HG02970 (cell line): ENCODE measurements at regions not wholly inside any gene's neighbourhood (a gene's known extent, or its start where the extent isn't known, plus 50 kb on each side); places are given as distances from the start of the nearest gene placed in this dataset.

Source experiments
- ATAC-seq: cut with Tn5 transposase; IDR thresholded peaks from one replicate; pipeline ENCODE4 v1.9.1; 2021; ENCODE audit warnings: mild to moderate bottlenecking, moderate library complexity, moderate number of reproducible peaks; ENCODE audit not compliant: unreplicated experiment, low FRiP score

DNA sequence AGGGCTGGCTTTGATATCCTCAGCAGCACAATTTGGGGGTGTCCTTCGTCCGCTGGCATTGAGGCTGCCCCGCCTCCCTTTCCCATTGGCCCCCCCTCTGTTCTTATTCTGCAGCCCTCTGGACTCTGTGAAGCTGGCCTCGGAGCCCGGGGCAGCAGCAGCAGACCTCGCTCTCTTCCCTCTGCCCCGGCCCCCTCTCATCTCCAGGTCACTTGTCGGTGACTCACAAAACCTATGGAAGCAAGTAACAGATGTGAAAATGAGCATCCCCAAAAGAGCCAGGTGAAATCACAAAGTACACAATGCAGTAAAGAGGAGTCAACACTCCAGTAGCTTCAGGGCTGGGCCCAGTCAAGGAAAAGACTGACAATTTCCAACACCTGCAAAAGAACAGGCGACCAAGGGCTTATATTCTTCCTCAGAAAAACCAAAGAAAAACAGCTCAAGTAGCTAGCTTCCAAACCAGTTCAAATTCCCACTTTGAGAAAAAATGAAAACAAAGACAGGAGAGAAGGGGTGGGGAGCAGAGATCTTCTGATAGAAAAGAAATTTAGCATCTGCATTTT, 97.5 kb downstream of the ZNF608 start:
- ATAC-seq: no peak

DNA sequence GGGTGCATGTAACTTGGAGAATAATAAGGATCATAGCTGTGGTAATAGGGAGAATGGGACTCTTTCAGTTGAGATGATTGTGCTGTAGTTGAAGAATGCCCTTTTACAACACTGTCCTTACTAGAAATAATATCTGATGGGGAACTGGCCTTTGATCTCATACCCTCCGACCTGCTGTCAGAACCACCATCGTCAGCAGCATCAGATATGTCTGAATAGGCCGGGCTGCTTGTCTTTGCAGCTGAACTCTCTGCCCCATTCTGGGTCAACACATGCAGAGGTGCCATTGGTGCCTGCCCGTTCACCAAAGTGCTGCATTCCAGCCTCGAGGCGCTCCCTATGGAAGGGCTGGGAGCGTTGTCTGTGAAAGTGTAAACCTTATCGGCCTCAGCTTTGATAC, 99.1 kb downstream of the ZNF608 start:
- no peak for ATAC-seq

DNA sequence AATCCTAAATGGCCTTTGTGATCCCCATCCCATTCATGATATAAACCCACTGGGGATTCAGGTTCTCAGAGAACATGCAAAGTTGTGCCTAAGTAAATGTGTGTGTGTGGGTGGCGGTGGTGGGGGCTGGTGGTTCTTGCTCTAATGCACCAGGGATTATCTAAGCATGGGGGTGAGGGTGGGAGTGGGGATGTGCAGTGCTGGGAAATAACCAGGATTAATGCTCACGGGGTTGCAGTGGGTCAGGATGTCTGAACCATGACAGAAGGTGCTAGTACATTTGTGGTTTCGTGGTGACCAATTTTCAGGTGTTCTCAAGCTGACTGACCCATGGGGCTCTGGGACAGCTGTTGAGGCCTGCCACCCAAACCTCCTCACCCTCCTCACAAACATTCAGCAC, 101.0 kb downstream of the ZNF608 start:
- ATAC-seq: no peak

DNA sequence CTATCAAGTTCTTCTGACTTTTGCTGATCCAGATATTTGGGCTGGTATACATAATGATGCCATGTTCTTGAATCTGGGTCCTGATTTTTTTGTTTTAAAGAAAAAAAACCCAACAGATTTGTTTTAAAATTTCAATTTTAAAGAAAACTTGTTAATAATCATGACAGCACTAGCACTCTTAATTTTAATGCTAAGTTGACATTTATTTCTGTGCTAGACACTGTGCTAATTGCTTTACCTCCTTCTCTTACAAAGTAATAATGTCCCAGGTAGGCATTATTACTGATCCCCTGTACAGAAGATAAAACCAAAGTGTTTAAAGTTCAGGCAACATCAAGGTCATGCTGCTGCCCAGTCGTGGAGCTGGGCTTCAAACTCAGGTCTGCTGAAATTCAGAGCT, 101.9 kb downstream of the ZNF608 start:
- ATAC-seq: no peak

DNA sequence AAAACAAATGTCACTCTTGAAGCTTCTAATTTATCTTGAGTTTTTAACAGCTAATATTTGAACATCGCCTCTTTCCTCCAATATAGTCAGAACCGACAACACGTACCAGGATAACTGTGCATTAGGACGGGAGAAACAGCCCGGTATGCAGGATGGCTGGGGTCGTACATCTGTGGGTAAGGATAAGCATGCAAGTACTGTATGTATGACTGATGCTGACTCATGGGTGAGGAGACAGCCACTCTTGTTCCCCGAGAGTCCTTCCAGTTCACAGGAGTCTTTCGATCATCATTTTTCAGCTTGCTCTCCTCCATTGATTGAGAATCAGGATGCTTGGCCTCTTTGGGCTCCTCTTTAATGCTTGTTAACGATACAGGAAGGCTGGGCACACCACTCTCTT, 102.3 kb downstream of the ZNF608 start:
- no peak for ATAC-seq

DNA sequence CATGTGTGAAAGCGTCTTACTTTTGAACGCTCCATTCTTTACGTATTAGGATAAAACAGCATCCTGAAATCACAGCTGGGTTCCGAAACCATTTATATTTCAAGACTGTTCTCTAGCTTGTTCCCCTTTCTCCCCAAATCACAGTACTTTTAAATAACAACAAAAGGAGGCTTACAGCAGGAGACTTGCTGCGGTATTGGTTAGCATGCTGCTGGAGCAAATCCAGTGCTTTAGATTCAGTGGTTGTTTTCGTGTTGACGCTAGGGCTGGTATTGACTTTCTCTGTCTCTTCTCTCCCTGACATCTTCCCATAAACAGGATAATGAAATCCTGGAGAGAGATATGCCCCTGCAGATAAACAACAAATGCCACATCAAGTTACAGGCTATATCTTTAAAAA, 103.1 kb downstream of the ZNF608 start:
- no peak for ATAC-seq

DNA sequence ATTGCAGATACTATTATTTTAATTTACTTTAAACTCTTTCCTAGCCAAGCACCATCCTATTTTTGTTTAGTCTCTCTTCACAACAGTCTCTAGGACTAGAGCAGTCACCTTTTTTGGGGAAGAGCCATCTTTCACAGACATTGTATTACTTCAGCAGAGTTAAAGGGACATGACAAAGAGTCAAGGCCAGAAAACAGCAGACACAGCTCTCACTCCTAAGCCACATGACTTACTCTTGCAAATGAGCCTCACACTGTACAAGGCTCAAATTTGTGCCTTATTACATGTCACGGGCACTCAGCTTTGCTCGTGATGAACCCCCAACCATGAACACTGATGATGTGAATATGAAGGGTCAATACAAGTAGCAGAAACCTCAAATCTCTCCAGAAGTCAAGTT, 104.3 kb downstream of the ZNF608 start:
- ATAC-seq: no peak

DNA sequence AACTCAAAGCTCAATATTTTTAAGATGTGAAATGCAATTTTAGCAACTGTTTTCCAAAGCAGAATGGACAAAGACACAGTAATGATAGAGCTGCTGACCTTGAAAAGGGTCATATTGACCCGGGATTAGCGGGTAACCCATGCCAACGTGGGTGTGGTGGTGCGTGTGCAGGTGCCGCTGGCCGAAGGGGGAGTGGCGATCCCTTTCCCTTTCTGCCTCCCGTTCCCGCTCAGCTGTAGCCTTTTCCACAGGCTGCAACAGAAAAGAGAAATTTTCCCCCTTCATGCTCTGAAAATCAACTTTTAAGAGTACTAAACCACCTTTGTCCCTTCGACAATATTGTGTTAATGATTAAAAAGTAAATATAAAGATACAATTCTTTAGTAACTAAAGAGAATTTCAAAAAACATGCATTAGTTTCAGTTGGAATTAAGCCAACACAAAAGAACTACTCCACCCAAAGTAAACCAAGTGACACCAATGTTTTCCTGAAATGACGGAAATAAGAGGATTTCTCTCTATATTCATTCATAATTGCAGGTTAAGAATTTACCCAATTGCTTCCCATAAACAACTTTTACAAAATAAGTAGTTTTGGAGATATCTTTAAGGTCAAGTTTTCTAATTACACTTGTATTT, 105.2 kb downstream of the ZNF608 start:
- no peak for ATAC-seq

DNA sequence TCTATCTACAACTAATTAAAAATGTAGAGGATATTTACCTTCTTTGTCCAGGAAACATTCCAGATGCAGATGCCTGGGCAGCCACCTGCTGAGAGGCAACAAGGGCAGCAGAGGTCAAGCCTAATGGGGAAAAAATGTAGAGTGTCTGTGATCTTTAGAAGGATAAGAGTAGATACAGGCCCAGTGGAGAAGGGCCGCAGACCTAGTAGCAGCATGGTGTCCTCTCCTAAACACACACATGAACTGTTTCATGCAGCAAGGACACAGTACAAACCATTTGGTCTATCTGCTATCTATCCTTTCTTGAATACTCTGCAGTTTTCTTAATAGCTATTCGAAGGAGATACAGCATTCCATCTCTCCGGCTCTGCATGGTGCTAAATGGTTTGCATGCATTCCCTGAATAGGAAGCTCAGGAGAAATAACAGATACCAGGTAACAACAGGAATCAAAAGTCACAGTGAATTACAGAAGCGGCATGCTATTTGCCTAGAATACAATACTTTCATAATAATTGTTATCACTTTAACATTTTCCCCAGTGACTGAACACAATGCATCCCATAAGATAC, 107.3 kb downstream of the ZNF608 start:
- no peak for ATAC-seq

DNA sequence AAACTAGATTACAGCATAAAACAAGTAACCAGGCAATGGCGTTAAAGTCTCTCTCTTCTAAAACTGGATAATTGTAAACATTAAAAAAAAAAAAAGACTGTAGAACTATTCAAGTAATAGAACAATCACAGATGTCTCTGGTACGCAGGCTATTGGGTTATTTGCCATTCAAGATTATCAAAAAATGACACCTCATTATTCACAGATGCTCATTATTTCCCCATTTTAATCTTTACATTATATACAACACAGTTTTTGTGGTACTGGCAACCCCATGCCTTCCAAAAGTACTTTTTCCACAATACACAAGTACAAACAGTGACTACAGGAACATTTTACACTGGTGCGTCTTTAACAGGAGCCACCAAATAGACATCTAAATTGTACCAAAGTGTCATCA, 109.4 kb downstream of the ZNF608 start:
- ATAC-seq: no peak

DNA sequence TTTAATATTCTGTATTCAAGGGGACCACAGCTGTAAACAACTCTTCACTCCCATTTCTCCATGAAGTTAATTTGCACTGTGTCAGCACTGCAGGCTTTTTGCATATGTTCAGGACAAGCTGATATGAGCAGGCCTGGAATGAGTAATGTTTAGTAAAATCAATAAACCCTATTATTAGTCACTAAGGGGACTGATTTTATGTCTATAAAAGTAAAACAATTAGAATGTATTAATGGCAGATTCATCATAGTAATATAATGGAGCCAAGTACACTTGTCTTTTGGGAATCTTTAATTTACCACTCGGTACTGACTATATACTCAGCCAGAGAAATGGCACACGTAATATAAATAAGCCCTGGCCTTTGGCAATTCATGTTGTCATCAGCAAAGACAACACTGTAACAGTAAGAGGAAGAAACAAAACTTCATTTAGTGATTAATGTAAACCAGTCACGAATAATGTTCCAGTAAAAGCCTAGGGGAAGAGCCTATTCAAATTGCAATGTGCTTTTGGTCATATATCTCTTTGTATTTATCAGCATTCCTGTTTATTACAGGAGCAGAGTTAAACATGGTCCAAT, 111.6 kb downstream of the ZNF608 start:
- ATAC-seq: no peak

DNA sequence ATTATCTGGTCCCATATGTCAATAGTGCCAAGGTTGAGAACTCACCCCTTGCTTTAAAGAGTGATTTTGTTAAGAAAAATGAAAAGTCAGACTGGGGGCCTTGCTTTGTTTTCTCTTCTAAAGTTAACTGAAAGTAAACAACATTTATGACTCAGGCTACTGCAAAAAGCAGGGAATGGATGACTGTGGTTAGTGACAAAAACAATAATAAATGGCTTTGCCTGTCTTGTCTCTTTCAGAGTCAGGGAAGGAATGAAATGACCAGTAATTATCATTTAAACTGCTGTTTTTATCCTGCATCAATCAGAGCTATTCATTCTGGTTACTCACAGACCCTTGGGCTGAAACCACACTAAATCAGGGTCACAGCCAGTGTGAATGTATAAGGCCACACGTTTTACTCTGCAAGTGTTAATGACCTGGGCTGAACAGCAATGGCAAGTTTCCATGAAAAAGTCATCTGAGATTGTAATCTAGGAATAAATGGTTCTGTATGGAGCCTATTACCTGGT, 112.2 kb downstream of the ZNF608 start:
- ATAC-seq: no peak

DNA sequence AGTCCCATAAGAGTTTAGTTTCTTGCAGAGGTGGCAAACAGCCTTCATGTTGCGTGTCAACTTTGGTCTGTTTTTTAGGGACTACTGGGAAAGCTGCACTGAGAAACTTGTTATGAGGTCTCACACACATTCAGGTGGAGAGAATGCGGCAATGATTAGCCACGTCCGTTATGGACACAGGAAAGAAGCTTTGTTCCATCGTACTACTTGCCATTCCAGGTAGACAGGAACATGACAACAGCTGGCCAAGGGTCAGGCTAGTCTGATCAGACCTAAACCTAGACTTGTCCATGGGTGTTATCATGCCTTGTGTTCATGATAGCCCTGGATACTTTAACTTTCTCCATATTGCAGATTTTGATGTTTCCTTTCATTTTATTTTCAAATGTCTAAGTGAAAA, 113.2 kb downstream of the ZNF608 start:
- ATAC-seq: no peak

DNA sequence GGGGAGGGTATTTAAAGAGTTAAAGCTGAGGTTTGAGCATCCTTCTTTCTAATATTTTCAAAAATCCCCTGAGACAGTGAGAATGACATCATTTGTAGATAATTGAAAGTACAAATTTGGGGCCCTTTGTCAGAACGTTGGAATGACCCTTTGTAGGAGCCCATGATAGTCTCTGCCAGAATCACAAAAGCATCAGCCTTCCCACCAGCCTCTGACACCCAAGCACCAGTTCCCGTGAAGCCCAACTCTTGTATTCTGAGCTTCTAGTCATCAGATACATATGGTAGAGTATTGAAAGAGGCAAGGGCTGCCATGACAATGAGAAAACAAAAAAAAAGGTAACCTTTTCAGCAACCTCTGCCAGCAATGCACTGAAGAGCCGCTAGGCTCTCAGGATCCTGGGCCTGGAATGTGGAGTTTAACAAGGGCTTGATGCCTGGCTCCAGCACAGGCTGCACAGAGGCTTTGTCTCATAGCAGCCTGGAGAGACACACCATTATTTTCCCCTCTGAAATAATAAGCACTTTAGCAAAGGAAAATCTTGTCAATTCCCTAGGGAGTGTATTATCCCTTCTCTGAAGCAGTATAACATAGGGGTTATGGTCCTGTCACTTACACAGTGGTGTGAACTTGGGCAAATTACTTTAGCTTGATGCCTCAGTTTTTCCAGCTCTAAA, 114.4 kb downstream of the ZNF608 start:
- ATAC-seq: no peak

DNA sequence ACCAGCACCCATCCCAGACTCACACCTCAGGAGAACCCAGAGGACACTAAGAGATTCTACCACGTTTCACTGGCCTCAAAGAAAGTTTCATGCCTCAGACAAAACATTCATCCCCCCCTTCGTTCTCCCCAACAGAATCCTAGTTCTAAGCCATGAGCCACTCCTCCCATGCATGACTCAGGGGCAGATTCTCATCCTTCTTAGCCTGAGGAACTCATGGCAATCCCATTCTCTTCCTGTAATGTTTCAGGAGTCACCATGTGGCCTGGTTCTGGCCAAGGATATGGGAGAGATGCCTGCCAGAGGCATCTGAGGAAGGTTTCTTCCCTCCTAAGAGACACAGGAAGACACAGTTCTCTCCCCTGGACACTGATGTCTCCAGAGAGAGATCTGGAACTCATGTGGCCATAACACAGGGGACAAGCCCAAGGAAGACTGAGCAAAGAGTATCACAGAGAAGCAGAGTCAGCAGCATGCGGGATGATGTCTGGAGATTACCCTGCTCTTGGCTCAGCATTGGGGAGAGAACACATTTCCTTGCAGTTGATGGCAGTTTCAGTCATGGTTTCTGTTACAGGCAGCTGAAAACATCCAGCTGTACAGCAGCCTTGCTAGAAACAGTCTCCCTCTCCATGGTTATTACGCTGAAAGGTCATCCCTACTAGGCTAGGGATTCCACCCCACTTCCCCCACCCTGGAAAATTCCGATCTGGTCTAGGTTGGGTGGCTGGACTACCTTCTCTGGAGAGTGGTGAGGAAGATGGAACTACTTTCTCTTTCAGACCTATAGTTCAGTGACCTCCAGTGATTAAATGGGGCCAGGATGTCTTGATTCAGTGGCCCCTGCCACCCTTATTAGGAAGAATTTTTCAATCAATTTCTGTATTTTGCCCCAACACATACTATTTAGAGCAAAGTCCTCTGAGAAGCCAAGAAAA, 115.4 kb downstream of the ZNF608 start:
- ATAC-seq: no peak

DNA sequence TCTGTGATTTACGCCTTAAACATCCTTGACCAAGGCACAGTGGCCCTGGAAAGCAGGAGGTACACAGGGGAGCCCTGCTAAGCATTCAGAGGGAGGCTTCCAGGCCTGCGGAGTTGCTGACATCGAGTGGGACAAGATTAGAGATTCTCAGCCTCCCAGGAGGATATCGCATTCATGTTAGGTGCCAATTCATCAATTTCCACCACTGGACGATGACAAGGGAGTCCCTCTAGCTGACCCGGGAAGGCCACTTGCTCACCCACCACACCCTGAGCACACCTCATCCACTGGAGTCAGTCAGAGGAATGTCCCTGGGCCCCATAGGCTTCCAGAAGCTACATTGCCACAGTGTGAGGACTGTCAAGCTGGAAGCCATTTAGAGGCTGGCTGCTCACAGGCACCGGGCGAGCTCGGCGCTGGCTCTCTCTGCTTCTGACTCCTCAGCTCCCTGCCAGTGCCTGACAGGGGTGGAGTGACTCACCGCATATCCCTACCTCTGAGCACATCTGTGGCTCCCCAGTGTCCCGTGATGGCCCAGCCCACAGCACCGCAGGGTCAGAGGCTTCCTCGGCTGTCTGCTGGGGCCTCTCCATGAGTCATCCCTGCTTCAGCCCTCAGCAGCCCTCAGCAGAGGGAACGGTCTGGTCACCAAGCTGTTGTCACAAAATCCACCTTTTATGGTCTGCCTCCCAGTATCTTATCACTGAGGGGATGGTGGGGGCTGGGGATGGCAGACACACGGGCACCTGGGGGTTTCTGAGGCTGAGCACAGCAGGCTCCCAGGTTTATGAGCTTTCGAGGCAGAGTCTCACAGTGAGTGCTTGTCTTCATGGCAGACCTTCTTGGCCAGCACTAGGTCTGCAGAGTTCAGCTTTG, 117.5 kb downstream of the ZNF608 start:
- no peak for ATAC-seq

DNA sequence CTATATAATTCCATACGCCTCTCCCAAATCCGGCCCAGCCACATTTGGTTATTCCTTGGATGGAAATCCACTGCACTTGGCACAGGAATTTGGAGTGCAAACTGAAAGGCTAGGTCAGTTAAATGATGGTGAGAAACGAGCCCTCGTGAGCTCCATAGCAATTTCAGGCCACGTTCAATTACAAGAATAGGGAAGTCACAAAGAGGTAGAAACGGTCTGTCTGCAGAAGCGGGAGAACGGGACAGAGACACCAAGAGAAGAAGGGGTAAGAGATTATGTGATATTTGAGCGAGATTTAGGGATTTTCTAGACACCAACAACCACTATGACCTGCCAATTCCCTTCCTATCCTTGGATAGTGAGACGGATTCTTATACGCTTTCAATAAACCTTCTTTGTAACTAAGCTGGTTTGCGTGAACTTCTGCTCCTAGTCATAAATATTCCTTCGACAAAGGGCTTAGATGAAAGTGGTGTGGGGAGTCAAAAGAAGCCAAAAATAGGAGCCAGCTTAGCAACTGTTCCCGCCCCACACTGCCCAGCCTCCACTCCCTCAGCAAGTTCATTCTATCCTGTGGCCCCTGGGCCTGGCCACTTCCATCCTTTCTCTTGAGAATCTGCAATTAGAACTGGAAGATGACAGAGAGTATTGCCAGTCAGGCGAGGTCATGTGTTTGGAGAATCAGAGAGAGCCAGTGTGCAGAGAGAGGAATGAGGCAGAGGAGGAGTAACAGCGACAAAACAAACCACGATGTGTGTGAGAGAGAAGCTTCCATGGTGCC, 118.4 kb downstream of the ZNF608 start:
- no peak for ATAC-seq

DNA sequence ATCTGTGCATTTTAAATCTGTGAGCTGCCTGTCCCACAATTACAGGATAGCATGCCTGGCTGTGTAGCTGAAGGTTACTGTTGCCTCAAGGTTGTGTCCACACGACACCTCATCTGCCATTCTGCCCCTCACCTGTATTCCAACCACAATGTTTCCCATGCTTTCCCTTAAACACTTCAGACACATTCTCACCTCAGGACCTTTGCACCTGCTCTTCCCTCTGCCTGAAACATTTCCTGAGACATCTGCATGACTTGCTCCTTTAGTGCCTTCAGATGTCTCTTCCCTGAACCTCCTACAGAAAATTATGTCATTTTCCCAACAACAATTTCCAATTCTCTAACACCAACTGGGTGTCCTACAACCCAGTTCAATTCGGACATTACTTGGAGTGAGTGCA, 120.4 kb downstream of the ZNF608 start:
- ATAC-seq: no peak

DNA sequence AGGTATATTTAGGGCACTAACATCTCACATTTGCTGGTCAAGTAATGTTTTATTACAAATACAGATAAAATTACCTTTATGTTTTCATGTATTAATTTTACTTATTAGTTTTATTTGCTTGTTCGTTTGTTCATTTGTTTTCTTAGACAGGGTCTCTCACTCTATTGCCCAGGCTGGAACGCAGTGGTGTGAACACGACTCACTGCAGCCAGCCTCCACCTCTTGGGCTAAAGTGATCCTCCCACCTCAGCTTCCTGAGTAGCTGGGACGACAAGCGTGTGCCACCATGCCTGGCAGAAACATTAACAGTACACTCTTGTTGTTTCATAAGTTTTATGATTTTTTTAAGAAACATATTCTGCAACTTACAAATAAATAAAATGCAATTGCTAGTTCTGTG, 123.2 kb downstream of the ZNF608 start:
- no peak for ATAC-seq
